H1 (cell line): ENCODE measurements at regions not wholly inside any gene's neighbourhood (a gene's known extent, or its start where the extent isn't known, plus 50 kb on each side); places are given as distances from the start of the nearest gene placed in this dataset.

ENCODE experiments used
- BACH1 ChIP-seq: IDR thresholded peaks from 2 replicates; pipeline ENCODE4 v1.6.1; 2012; ENCODE audit warnings: low read length, improper control_type of control experiment
- KDM4A ChIP-seq: IDR thresholded peaks from one replicate; pipeline ENCODE4 v1.7.1; 2012; ENCODE audit warnings: low read depth, mild to moderate bottlenecking, moderate library complexity, low read length, inconsistent platforms; ENCODE audit not compliant: severe bottlenecking
- NRF1 ChIP-seq: IDR thresholded peaks from 2 replicates; pipeline ENCODE4 v1.6.1; 2011; ENCODE audit warnings: mild to moderate bottlenecking, low read depth, low read length, improper control_type of control experiment
- TF ChIP-seq, protein P1 (sequence below): fragments of 300-600 bp; sonication (generic); IDR thresholded peaks from 2 replicates; pipeline ENCODE4 v1.7.1; 2012; ENCODE audit warnings: low read length, moderate library complexity, mild to moderate bottlenecking, inconsistent platforms; ENCODE audit not compliant: insufficient replicate concordance

DNA sequence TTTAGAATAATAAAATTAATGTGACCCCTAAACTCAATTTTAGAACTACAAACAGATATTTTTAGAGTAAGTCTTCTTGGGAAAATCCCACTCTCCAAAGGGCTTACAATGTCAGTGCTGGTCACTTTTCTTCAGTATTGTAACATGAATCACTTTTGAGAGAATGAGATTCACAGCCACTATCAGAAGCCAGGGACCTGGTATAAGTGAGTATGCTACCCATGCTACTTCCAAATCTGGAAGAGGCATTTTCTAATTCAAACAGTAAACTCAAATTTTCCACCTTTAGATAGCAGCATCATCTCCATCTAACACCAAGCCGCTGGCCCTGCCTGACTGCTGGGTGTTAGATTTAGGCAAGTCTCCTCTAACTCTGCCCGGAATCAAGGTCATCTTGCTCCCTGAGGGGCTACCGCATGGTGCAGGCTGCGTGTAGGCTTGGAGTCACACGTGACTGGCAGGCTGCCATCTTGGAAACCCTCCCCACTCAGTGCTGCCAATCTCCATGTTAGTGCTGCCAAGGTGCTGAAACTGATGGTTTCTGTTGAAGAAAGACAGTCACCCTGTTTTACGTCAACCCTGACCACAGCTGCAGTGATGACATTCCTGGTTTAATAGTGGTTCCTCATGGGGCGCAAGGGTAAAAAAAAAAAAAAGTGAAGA, 882.9 kb upstream of the B3GALT2 start (continued):
- TF ChIP-seq, protein P1, sequence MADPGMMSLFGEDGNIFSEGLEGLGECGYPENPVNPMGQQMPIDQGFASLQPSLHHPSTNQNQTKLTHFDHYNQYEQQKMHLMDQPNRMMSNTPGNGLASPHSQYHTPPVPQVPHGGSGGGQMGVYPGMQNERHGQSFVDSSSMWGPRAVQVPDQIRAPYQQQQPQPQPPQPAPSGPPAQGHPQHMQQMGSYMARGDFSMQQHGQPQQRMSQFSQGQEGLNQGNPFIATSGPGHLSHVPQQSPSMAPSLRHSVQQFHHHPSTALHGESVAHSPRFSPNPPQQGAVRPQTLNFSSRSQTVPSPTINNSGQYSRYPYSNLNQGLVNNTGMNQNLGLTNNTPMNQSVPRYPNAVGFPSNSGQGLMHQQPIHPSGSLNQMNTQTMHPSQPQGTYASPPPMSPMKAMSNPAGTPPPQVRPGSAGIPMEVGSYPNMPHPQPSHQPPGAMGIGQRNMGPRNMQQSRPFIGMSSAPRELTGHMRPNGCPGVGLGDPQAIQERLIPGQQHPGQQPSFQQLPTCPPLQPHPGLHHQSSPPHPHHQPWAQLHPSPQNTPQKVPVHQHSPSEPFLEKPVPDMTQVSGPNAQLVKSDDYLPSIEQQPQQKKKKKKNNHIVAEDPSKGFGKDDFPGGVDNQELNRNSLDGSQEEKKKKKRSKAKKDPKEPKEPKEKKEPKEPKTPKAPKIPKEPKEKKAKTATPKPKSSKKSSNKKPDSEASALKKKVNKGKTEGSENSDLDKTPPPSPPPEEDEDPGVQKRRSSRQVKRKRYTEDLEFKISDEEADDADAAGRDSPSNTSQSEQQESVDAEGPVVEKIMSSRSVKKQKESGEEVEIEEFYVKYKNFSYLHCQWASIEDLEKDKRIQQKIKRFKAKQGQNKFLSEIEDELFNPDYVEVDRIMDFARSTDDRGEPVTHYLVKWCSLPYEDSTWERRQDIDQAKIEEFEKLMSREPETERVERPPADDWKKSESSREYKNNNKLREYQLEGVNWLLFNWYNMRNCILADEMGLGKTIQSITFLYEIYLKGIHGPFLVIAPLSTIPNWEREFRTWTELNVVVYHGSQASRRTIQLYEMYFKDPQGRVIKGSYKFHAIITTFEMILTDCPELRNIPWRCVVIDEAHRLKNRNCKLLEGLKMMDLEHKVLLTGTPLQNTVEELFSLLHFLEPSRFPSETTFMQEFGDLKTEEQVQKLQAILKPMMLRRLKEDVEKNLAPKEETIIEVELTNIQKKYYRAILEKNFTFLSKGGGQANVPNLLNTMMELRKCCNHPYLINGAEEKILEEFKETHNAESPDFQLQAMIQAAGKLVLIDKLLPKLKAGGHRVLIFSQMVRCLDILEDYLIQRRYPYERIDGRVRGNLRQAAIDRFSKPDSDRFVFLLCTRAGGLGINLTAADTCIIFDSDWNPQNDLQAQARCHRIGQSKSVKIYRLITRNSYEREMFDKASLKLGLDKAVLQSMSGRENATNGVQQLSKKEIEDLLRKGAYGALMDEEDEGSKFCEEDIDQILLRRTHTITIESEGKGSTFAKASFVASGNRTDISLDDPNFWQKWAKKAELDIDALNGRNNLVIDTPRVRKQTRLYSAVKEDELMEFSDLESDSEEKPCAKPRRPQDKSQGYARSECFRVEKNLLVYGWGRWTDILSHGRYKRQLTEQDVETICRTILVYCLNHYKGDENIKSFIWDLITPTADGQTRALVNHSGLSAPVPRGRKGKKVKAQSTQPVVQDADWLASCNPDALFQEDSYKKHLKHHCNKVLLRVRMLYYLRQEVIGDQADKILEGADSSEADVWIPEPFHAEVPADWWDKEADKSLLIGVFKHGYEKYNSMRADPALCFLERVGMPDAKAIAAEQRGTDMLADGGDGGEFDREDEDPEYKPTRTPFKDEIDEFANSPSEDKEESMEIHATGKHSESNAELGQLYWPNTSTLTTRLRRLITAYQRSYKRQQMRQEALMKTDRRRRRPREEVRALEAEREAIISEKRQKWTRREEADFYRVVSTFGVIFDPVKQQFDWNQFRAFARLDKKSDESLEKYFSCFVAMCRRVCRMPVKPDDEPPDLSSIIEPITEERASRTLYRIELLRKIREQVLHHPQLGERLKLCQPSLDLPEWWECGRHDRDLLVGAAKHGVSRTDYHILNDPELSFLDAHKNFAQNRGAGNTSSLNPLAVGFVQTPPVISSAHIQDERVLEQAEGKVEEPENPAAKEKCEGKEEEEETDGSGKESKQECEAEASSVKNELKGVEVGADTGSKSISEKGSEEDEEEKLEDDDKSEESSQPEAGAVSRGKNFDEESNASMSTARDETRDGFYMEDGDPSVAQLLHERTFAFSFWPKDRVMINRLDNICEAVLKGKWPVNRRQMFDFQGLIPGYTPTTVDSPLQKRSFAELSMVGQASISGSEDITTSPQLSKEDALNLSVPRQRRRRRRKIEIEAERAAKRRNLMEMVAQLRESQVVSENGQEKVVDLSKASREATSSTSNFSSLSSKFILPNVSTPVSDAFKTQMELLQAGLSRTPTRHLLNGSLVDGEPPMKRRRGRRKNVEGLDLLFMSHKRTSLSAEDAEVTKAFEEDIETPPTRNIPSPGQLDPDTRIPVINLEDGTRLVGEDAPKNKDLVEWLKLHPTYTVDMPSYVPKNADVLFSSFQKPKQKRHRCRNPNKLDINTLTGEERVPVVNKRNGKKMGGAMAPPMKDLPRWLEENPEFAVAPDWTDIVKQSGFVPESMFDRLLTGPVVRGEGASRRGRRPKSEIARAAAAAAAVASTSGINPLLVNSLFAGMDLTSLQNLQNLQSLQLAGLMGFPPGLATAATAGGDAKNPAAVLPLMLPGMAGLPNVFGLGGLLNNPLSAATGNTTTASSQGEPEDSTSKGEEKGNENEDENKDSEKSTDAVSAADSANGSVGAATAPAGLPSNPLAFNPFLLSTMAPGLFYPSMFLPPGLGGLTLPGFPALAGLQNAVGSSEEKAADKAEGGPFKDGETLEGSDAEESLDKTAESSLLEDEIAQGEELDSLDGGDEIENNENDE: no peak
- TF ChIP-seq BACH1: no peak
- TF ChIP-seq KDM4A: no peak
- TF ChIP-seq NRF1: no peak
- TF ChIP-seq, all 59 proteins: peak for 0
